OCI-LY1 (cell line): ENCODE measurements at regions not wholly inside any gene's neighbourhood (a gene's known extent, or its start where the extent isn't known, plus 50 kb on each side); places are given as distances from the start of the nearest gene placed in this dataset.
"Not testable (repeated sequence)": the region's sequence is repeated elsewhere in the genome, so short reads cannot be mapped to it uniquely, and the experiment has no call there.

Experiments used
- H2AFZ ChIP-seq: fragments of 200-600 bp; sonication (generic), shearing (Covaris generic); 2 replicates; pipeline ENCODE4 v1.6.0; 2014; ENCODE audit warnings: antibody characterized with exemption, mild to moderate bottlenecking, low read length
- H3F3A ChIP-seq: fragments of 200-600 bp; sonication (generic), shearing (Covaris generic); 2 replicates; pipeline ENCODE4 v1.6.0; 2014; ENCODE audit warnings: mild to moderate bottlenecking, antibody characterized with exemption, low read length, moderate library complexity; ENCODE audit not compliant: insufficient read depth
- H3K27ac ChIP-seq: fragments of 200-600 bp; sonication (generic); 2 replicates; pipeline ENCODE4 v1.5.1; 2014; ENCODE audit warnings: low read length, mixed run types, mild to moderate bottlenecking, low read depth; ENCODE audit not compliant: poor library complexity, severe bottlenecking
- H3K27me3 ChIP-seq: fragments of 200-600 bp; sonication (generic); 2 replicates; pipeline ENCODE4 v1.6.0; 2014; ENCODE audit warnings: antibody characterized with exemption, mild to moderate bottlenecking, low read length, moderate library complexity; ENCODE audit not compliant: insufficient read depth
- H3K36me3 ChIP-seq: fragments of 200-600 bp; sonication (generic); 2 replicates; pipeline ENCODE4 v1.6.1; 2014; ENCODE audit warnings: mild to moderate bottlenecking, antibody characterized with exemption, low read length, moderate library complexity, mixed read lengths; ENCODE audit not compliant: insufficient read depth
- H3K4me1 ChIP-seq: fragments of 200-600 bp; sonication (generic); 2 replicates; pipeline ENCODE4 v1.5.1; 2014; ENCODE audit warnings: mild to moderate bottlenecking, low read length, moderate library complexity; ENCODE audit not compliant: insufficient read depth, severe bottlenecking
- H3K4me2 ChIP-seq: fragments of 200-600 bp; sonication (generic), shearing (Covaris generic); 2 replicates; pipeline ENCODE4 v1.6.1; 2014; ENCODE audit warnings: low read length
- H3K4me3 ChIP-seq: fragments of 200-600 bp; sonication (generic); 2 replicates; pipeline ENCODE4 v1.5.1; 2014; ENCODE audit warnings: low read length, low read depth, mild to moderate bottlenecking, mixed read lengths; ENCODE audit not compliant: poor library complexity, severe bottlenecking
- H3K79me2 ChIP-seq: fragments of 200-600 bp; shearing (Covaris generic); 2 replicates; pipeline ENCODE4 v1.6.1; 2016; ENCODE audit warnings: mixed run types, low read length, mixed read lengths; ENCODE audit not compliant: insufficient read depth
- H3K9ac ChIP-seq: fragments of 200-600 bp; sonication (generic), shearing (Covaris generic); 2 replicates; pipeline ENCODE4 v1.6.1; 2014; ENCODE audit warnings: mild to moderate bottlenecking, low read length, mixed read lengths
- H3K9me2 ChIP-seq: fragments of 200-600 bp; sonication (generic), shearing (Covaris generic); 2 replicates; pipeline ENCODE4 v1.6.1; 2014; ENCODE audit warnings: low read depth, mild to moderate bottlenecking, low read length, mixed read lengths
- H3K9me3 ChIP-seq: fragments of 200-600 bp; shearing (Covaris generic); 2 replicates; pipeline ENCODE4 v1.6.1; 2014; ENCODE audit warnings: low read length, mixed read lengths
- H4K20me1 ChIP-seq: fragments of 200-600 bp; sonication (generic), shearing (Covaris generic); 2 replicates; pipeline ENCODE4 v1.6.0; 2016; ENCODE audit warnings: mild to moderate bottlenecking, low read length; ENCODE audit not compliant: insufficient read depth
- CTCF ChIP-seq: fragments of 200-600 bp; sonication (generic), shearing (Covaris generic); IDR thresholded peaks from 2 replicates; pipeline ENCODE4 v1.5.1; 2017; ENCODE audit warnings: mild to moderate bottlenecking, antibody characterized with exemption, low read length, moderate library complexity, mixed read lengths
- EZH2 ChIP-seq: fragments of 200-600 bp; sonication (generic), shearing (Covaris generic); IDR thresholded peaks from 2 replicates; pipeline ENCODE4 v1.8.0; 2017; ENCODE audit warnings: borderline replicate concordance, mixed run types, mild to moderate bottlenecking, antibody characterized with exemption, low read length, moderate library complexity, mixed read lengths

- no peak overlapping the region for H3K4me2 ChIP-seq
- H3K27me3 ChIP-seq: no peaks in the 10 kb centered on the region
- TF ChIP-seq CTCF (no peak), EZH2 (no peak)
- no peaks in the 10 kb centered on the region for H3K79me2 ChIP-seq
- H3K9ac ChIP-seq: no peak overlapping the region
- no peaks in the 10 kb centered on the region for H3K4me1 ChIP-seq
- H2AFZ ChIP-seq: no peak overlapping the region
- no peaks in the 10 kb centered on the region for H3K36me3 ChIP-seq
- no peak overlapping the region for H3K4me3 ChIP-seq
- H3K9me3 ChIP-seq: no peaks in the 10 kb centered on the region
- H3K27ac ChIP-seq: no peak overlapping the region
- no peaks in the 10 kb centered on the region for H3K9me2 ChIP-seq
- no peaks in the 10 kb centered on the region for H4K20me1 ChIP-seq
- no peaks in the 10 kb centered on the region for H3F3A ChIP-seq
Measured at GRCh38 chr12:33180918-33181317, 258.7 kb downstream of the SYT10 start.

- H2AFZ ChIP-seq, H3K9ac ChIP-seq: not testable (repeated sequence)
Measured at GRCh38 chr12:33166260-33166659, 269.7 kb upstream of the PKP2 start.

GRCh38 chr12:33156042-33156441, 259.5 kb upstream of the PKP2 start:
- Histone ChIP-seq H3K9me2 (no peaks in the 10 kb centered on the region), H3K27me3 (no peaks in the 10 kb centered on the region), H3F3A (no peaks in the 10 kb centered on the region), H2AFZ (no peak overlapping the region; the same call in 1 of the 2 replicates), H3K9ac (no peak overlapping the region), H3K4me2 (no peak overlapping the region), H3K9me3 (no peaks in the 10 kb centered on the region), H4K20me1 (no peaks in the 10 kb centered on the region), H3K27ac (no peak overlapping the region), H3K4me3 (no peak overlapping the region), H3K36me3 (no peaks in the 10 kb centered on the region), H3K79me2 (no peaks in the 10 kb centered on the region), H3K4me1 (no peaks in the 10 kb centered on the region)
- no peak for TF ChIP-seq CTCF
- TF ChIP-seq EZH2: no peak

More at GRCh38 chr12:33166260-33166659, 269.7 kb upstream of the PKP2 start:
- not testable (repeated sequence) for H3K27me3 ChIP-seq, H3K4me1 ChIP-seq, H4K20me1 ChIP-seq, H3K4me3 ChIP-seq, H3K9me2 ChIP-seq, H3K27ac ChIP-seq, H3K79me2 ChIP-seq, H3F3A ChIP-seq, H3K36me3 ChIP-seq, H3K9me3 ChIP-seq, H3K4me2 ChIP-seq

- H3K27me3 ChIP-seq, H3K4me1 ChIP-seq, H3K9ac ChIP-seq, H3K27ac ChIP-seq, H3K4me2 ChIP-seq, H3K9me2 ChIP-seq, H2AFZ ChIP-seq, H3K79me2 ChIP-seq, H3K4me3 ChIP-seq, H4K20me1 ChIP-seq, H3K9me3 ChIP-seq, H3F3A ChIP-seq, H3K36me3 ChIP-seq: not testable (repeated sequence)
Measured at GRCh38 chr12:33147292-33147691, 250.7 kb upstream of the PKP2 start.
